Small intestine (tissue), 7 donors: ENCODE measurements at regions not wholly inside any gene's neighbourhood (a gene's known extent, or its start where the extent isn't known, plus 50 kb on each side); places are given as distances from the start of the nearest gene placed in this dataset.
A peak's percentile ranks its signal among the peaks of the same experiment; 100 is the strongest.

Source experiments
- DNase-seq, 2 donors: peaks; one replicate each; pipeline versions ENCODE4 v3.0.0 to v3.0.0-alpha.2; 2013
- FAIRE-seq: peaks from 2 replicates; lab custom pipeline; 2012; peaks lifted over from hg19 to GRCh38; lab: Jason Lieb, UNC
- H3K27ac ChIP-seq, 3 donors: one replicate each; pipeline ENCODE4 v1.5.1; 2013; ENCODE audit warnings: low read length in 2 of 3, mild to moderate bottlenecking in 2 of 3, control low read depth in 1 of 3, inconsistent platforms in 1 of 3, low read depth in 1 of 3, moderate library complexity in 1 of 3
- H3K27me3 ChIP-seq, 3 donors: one replicate each; pipeline ENCODE4 v1.6.1; 2013; ENCODE audit warnings: low read length in 3 of 3, inconsistent platforms in 1 of 3; ENCODE audit not compliant: control insufficient read depth in 3 of 3, insufficient read depth in 3 of 3
- H3K36me3 ChIP-seq, 3 donors: one replicate each; pipeline ENCODE4 v1.6.1; 2013; ENCODE audit warnings: low read length in 3 of 3, inconsistent platforms in 1 of 3, low read depth in 1 of 3, mild to moderate bottlenecking in 1 of 3, moderate library complexity in 1 of 3; ENCODE audit not compliant: control insufficient read depth in 3 of 3, insufficient read depth in 2 of 3
- H3K4me1 ChIP-seq, 3 donors: one replicate each; pipeline ENCODE4 v1.6.1; 2013; ENCODE audit warnings: low read length in 2 of 3, inconsistent platforms in 1 of 3, low read depth in 1 of 3, mild to moderate bottlenecking in 1 of 3, moderate library complexity in 1 of 3; ENCODE audit not compliant: control insufficient read depth in 3 of 3, insufficient read depth in 2 of 3
- H3K4me3 ChIP-seq, 3 donors: one replicate each; pipeline ENCODE4 v1.5.1; 2013; ENCODE audit warnings: low read length in 3 of 3, control low read depth in 1 of 3, inconsistent platforms in 1 of 3, low read depth in 1 of 3, mild to moderate bottlenecking in 1 of 3, moderate library complexity in 1 of 3
- H3K9me3 ChIP-seq, 2 donors: one replicate each; pipeline ENCODE4 v1.6.1; 2013; ENCODE audit warnings: low read depth in 1 of 2, low read length in 1 of 2; ENCODE audit not compliant: control insufficient read depth in 2 of 2, insufficient read depth in 1 of 2
- WGBS, 3 donors: extraction: QIAGEN DNeasy Blood & Tissue Kit; methylation state at CpG; one replicate each; pipeline ENCODE4 v1.1.7; 2013; 5-methylcytosine and 5-hydroxymethylcytosine counted together
- donor health status: healthy with polysubstance abuse.
- donor health status: control.
- donor health status: control.
- donor health status: Bipolar disorder and iron deficiency.
- donor health status: healthy.

DNA sequence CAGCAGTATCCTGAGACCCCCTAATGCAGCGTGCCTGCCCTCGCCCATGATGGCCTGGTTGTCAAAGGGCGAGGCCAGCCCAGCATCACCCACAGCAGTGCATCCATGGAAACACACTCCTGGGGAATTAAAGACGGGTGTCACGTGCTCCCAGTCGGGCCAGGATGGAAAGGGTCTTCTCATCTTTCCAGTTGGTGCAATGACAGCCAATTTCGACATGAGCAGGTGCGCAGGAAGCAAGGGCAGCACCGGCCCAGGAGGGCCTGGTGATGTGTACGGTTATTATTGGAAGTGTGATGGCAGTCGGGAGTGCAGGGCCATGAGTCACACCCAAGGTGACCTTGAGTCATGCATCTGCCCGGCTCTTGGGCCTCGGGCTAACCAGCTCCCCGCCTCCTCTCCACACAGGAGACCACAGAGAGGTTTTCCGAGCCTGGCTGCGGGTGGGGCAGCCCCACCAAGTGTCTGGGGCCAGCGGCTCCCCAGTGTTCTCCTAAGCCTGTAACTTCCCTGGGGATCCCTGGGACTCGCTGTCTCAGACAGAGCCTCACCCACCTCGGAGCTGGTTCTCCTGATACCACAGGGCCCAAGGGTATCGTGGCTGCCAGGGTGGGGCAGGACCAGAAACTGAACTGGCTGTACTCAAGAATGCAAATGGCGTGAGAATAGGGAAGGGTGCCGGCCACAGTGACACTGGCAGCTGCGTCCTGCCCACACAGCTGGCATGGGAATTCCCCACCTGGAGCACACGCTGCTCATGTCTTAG, 119.8 kb downstream of the SIK1 start:
- 54 to 66% (median 54%) methylated on average over 24 of the region's 24 CpGs for WGBS, 3 donors
- Histone ChIP-seq H3K27ac (peak overlapping the region in 2 of 3 donors; percentile 15 to 88), H3K4me1 (peaks cover 3 to 22% (median 5%) of the 10 kb centered on the region in 3 donors), H3K36me3 (peaks cover 0 to 21% (median 0%) of the 10 kb centered on the region in 3 donors), H3K9me3 (no peaks in the 10 kb centered on the region), H3K27me3 (no peaks in the 10 kb centered on the region), H3K4me3 (no peak overlapping the region)
- DNase-seq, result peak; percentile 28 to 60
- FAIRE-seq, result no peak

DNA sequence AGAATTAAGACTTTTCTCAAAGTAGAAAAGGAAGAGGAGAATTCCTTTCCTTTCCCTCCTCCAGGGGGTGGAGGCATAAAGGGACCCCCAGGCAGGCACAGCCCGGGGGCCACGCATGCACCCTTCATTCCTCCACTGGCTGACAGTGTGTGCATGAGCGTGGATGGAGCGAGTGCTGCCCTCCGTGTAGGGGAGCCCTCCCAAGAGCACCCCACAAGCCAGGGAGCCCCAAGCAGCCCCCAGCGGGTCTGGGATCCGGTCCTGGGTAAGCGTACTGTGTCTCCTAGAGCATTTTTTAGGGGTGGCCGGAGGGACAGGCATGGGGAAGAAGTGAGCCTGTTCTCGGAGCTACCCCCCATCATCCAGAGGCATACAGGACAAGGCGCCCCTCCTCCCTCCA, 120.5 kb downstream of the SIK1 start:
- WGBS, 3 donors, result 92 to 96% (median 95%) methylated on average over 11 of the region's 11 CpGs
- DNase-seq, result no peak
- H3K36me3 ChIP-seq, result peaks cover 0 to 21% (median 0%) of the 10 kb centered on the region in 3 donors
- H3K27me3 ChIP-seq, result no peaks in the 10 kb centered on the region
- peak overlapping the region in 1 of 3 donors; percentile 88 for H3K27ac ChIP-seq
- H3K9me3 ChIP-seq, result no peaks in the 10 kb centered on the region
- no peak overlapping the region for H3K4me3 ChIP-seq
- no peak for FAIRE-seq
- H3K4me1 ChIP-seq, result peaks cover 0 to 15% (median 3%) of the 10 kb centered on the region in 3 donors

DNA sequence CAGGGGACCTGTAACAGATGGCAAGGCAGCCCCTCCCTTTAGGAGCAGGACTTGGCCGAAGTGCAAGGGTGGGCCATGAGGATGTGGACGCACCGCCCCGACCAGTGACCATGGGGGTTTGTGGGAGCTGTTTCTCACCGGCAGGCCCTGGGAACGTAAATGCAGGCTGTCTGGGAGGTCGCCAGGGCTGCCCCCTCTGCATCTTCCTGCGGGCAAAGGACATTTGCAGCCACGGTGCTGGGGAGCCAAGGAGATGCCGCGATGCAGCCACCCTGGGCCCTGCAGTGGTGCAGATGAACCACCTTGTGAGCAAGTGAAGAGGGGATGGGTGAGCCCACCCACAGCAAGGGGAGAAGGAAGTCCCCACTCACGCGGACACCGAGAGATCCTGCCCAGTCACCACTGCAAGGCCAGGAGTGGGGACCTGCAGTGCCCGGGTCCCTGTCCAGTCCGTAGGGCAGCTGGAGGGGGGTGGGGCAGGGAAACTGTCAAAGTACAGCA, 121.1 kb downstream of the SIK1 start:
- Histone ChIP-seq H3K9me3 (no peaks in the 10 kb centered on the region), H3K4me1 (peaks cover 0 to 10% (median 3%) of the 10 kb centered on the region in 3 donors), H3K4me3 (no peak overlapping the region), H3K27ac (no peak overlapping the region), H3K36me3 (peaks cover 0 to 21% (median 0%) of the 10 kb centered on the region in 3 donors), H3K27me3 (no peaks in the 10 kb centered on the region)
- FAIRE-seq, result no peak
- WGBS, 3 donors, result 80 to 90% (median 90%) methylated on average over 16 of the region's 16 CpGs
- DNase-seq, result no peak

DNA sequence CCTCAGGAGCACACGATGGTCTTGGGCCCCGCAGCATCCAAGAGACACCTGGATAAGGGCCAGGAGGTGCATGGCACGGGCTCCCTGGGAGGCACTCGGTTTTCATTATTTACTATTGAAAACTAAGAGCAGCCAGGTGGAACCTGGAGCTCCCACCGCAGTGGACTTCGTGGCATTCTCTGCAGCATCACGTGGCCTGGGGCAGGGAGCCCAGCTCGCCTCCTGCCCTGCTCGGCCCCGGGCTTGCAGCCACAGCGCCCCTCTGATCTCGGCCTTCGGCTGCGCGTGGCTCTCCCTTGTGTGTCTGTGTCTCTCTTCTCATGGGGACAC, 121.6 kb downstream of the SIK1 start:
- FAIRE-seq (no peak), DNase-seq (no peak)
- H3K36me3 ChIP-seq, result peaks cover 0 to 21% (median 0%) of the 10 kb centered on the region in 3 donors
- H3K27me3 ChIP-seq, result no peaks in the 10 kb centered on the region
- no peak overlapping the region for H3K4me3 ChIP-seq
- peaks cover 0 to 8% (median 3%) of the 10 kb centered on the region in 3 donors for H3K4me1 ChIP-seq
- H3K27ac ChIP-seq, result no peak overlapping the region
- no peaks in the 10 kb centered on the region for H3K9me3 ChIP-seq
- 80 to 90% (median 89%) methylated on average over 15 of the region's 15 CpGs for WGBS, 3 donors

DNA sequence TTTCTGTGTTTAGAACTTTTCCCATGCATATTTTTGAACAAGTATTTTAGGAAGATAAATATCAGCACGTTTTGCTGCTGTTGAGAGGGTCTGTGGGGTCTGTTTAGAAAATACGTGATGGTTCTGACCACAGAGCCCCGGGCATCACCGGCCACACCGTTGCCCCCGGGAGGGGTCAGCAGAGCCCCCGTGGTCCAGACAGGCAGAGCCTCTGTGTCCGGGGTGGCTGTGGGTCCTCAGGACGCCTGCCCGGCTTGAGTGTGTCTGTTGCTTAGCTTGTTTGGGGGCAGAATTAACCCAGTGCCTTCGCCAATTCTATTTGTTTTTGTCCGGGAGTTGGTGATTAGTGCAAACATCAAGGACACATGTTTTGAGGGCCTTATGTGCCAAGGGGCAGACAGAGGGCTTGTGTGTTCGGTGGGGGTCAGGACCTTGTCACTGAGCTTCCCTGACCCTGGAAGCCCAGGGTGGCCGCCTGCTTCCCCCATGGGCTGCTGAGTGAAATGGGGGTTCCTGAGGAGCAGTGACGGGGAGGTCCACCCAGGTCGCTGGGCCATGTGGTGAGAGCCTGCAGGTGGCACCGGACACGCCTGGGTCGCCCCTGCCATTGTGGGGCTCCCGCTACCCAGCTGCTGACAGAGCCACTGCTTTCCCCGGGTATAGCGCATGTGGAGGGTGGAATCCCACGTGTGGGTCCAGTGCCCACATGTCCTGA, 122.2 kb downstream of the SIK1 start:
- 76 to 85% (median 82%) methylated on average over 22 to 23 of the region's 23 CpGs for WGBS, 3 donors
- Histone ChIP-seq H3K27me3 (no peaks in the 10 kb centered on the region), H3K4me1 (peaks cover 0 to 8% (median 3%) of the 10 kb centered on the region in 3 donors), H3K27ac (no peak overlapping the region), H3K36me3 (peaks cover 0 to 21% (median 0%) of the 10 kb centered on the region in 3 donors), H3K4me3 (no peak overlapping the region), H3K9me3 (no peaks in the 10 kb centered on the region)
- DNase-seq (no peak), FAIRE-seq (no peak)

DNA sequence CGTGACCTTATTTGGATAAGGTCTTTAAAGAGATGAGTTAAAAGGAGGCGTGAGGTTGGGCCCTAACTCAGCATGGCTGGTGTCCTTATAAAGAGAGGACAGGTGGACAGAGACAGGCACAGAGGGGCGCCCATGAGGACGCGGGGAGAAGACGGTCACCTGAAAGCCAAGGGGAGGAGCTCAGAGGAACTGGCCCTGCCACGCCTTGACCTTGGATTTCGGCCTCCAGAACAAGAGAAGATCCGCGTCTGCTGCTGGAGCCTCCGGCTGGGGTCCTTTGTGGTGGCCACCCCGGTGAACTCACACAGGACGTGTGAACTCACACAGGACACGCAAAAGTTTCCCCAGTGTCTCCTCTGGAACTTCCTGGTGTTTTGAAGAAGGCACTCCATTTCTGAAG, 122.7 kb downstream of the SIK1 start:
- H3K4me1 ChIP-seq, result peaks cover 0 to 8% (median 3%) of the 10 kb centered on the region in 3 donors
- no peak for DNase-seq
- FAIRE-seq, result no peak
- no peak overlapping the region for H3K4me3 ChIP-seq
- no peaks in the 10 kb centered on the region for H3K9me3 ChIP-seq
- no peaks in the 10 kb centered on the region for H3K27me3 ChIP-seq
- peaks cover 0 to 21% (median 0%) of the 10 kb centered on the region in 3 donors for H3K36me3 ChIP-seq
- WGBS, 3 donors, result 80 to 86% (median 81%) methylated on average over 13 to 14 of the region's 14 CpGs
- no peak overlapping the region for H3K27ac ChIP-seq

DNA sequence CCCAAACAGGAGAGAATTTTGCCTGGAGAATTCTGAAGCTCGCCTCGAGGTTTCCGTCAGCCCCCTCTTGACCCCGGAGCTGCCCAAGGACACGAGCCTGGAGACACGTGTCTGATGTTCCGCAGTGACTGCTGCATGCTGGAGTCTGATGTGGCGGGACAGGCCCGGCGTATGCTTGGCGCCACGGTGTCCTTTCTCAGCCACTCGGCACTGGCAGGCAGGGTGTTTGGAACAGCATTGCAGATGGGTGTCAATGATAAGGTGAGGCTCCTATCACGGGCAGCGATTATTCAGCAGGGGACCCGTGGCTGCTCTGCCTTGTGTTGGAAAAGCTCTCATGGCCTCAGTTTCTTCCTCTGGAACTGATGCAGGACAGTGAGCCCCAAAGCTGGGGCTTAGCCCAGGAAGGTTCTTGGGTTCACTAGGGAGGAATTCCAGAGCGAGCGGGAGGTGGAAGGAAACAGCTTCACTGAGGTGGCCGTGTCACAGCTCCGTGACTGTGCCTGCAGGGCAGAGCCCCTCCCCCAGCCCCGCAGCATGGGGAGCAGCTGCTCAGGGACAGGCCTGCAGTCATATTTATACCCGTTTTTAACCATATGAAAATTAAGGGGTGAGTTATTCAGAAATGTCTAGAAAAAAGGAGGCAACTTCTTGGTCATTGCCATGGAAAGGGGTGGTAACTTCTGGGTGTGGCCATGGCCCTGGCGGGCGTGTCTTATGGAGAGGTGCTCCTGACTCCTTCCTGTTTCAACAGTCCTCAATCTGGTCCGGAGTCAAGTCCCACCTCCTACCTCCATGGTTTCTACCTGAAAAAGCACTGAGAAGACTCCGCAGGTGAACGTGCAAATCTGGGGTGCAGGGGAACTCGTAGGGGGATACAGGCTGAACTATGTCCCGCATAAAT, 123.4 kb downstream of the SIK1 start:
- FAIRE-seq (no peak), DNase-seq (no peak)
- WGBS, 3 donors, result 73 to 82% (median 77%) methylated on average over 29 of the region's 29 CpGs
- H3K27me3 ChIP-seq, result no peaks in the 10 kb centered on the region
- no peak overlapping the region for H3K27ac ChIP-seq
- H3K4me3 ChIP-seq, result no peak overlapping the region
- H3K4me1 ChIP-seq, result peaks cover 0 to 8% (median 3%) of the 10 kb centered on the region in 3 donors
- H3K36me3 ChIP-seq, result peaks cover 0 to 17% (median 0%) of the 10 kb centered on the region in 3 donors
- no peaks in the 10 kb centered on the region for H3K9me3 ChIP-seq

DNA sequence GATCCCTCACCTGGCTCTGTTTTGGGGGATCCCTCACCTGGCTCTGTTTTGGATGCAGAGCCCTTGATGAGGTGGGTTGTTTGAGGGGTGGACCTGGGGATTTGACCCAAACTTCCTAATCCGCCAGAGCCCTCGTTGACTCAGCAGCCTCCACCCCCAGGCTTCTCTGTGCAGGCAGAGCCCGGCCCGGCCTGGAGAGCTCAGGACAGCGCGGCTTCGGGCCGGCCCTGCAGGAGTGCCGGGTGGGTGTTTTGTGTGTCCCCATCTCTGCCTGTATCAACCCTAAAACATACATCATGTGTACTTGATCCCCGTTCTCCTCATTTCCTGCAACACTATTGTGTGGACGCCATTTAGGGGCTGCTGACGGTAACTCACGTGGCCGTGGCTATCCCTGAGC, 124.2 kb downstream of the SIK1 start:
- Histone ChIP-seq H3K27me3 (no peaks in the 10 kb centered on the region), H3K4me3 (no peak overlapping the region), H3K4me1 (peaks cover 0 to 13% (median 3%) of the 10 kb centered on the region in 3 donors), H3K9me3 (no peaks in the 10 kb centered on the region), H3K27ac (no peak overlapping the region), H3K36me3 (peaks cover 0 to 10% (median 0%) of the 10 kb centered on the region in 3 donors)
- no peak for DNase-seq
- FAIRE-seq, result no peak
- WGBS, 3 donors, result 81 to 85% (median 83%) methylated on average over 14 of the region's 14 CpGs
